Tibial nerve (tissue), 4 donors: ENCODE measurements at regions not wholly inside any gene's neighbourhood (a gene's known extent, or its start where the extent isn't known, plus 50 kb on each side); places are given as distances from the start of the nearest gene placed in this dataset.

Source experiments
- EP300 ChIP-seq, 2 donors: sonication (generic); formaldehyde crosslinking; IDR thresholded peaks; one replicate each; pipeline ENCODE4 v1.6.1; 2017; ENCODE audit warnings: antibody characterized with exemption in 2 of 2, mild to moderate bottlenecking in 1 of 2
- TF ChIP-seq, protein P1 (sequence below), 5 experiments: fragments of 200-600 bp in 3 of 5; fragments of 450-650 bp in 2 of 5; sonication (generic) in 3 of 5; IDR thresholded peaks; one replicate each; pipeline ENCODE4 v1.5.1; 2016 to 2019; ENCODE audit warnings: antibody characterized with exemption in 5 of 5, mild to moderate bottlenecking in 3 of 5, moderate library complexity in 2 of 5

DNA sequence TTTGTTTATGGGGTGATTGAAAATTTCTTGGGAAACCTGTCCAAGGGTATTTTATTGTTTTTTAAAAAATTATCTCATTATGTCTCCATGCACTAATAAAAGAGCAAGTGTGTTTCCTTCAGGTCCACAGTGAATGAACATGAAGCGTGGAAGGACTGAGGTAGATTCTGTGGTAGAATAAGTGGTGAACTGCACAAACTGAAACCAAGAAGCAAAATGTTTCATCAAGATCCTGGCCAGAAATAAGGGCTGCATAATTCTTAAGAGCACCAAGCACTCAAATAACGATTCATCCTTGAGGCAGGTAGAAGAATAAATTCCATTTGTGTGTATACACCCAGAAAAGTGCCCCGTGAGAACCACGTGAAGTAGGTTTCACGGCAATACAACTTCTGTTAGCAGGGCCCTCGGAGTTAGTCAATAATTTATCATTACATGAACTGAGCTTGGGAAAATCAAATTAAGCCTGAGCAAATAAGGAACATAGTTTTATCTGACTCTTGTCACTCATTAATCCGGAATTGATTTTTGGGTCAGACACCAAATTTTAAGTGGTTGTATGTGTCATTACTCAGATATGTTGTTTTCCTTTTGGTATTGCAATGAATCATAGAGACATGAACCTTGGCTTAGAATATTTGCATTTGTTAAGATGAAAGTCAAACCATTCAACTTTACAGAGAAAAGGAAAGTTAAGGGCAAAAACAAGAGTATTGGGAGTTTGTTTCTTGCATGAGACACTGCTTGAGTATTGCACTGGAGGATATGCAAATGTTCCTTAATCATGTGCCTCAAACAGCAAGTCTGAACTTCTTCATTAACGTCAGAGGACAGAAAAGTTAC, 472.6 kb upstream of the NETO1 start:
- TF ChIP-seq, protein P1, sequence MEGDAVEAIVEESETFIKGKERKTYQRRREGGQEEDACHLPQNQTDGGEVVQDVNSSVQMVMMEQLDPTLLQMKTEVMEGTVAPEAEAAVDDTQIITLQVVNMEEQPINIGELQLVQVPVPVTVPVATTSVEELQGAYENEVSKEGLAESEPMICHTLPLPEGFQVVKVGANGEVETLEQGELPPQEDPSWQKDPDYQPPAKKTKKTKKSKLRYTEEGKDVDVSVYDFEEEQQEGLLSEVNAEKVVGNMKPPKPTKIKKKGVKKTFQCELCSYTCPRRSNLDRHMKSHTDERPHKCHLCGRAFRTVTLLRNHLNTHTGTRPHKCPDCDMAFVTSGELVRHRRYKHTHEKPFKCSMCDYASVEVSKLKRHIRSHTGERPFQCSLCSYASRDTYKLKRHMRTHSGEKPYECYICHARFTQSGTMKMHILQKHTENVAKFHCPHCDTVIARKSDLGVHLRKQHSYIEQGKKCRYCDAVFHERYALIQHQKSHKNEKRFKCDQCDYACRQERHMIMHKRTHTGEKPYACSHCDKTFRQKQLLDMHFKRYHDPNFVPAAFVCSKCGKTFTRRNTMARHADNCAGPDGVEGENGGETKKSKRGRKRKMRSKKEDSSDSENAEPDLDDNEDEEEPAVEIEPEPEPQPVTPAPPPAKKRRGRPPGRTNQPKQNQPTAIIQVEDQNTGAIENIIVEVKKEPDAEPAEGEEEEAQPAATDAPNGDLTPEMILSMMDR (IDR thresholded peaks at IDR 0.05), result no peak
- no peak for TF ChIP-seq EP300 (IDR thresholded peaks at IDR 0.05)
